ENCODE measurements at regions not wholly inside any gene's neighbourhood (a gene's known extent, or its start where the extent isn't known, plus 50 kb on each side); places are given as distances from the start of the nearest gene placed in this dataset.

DNA sequence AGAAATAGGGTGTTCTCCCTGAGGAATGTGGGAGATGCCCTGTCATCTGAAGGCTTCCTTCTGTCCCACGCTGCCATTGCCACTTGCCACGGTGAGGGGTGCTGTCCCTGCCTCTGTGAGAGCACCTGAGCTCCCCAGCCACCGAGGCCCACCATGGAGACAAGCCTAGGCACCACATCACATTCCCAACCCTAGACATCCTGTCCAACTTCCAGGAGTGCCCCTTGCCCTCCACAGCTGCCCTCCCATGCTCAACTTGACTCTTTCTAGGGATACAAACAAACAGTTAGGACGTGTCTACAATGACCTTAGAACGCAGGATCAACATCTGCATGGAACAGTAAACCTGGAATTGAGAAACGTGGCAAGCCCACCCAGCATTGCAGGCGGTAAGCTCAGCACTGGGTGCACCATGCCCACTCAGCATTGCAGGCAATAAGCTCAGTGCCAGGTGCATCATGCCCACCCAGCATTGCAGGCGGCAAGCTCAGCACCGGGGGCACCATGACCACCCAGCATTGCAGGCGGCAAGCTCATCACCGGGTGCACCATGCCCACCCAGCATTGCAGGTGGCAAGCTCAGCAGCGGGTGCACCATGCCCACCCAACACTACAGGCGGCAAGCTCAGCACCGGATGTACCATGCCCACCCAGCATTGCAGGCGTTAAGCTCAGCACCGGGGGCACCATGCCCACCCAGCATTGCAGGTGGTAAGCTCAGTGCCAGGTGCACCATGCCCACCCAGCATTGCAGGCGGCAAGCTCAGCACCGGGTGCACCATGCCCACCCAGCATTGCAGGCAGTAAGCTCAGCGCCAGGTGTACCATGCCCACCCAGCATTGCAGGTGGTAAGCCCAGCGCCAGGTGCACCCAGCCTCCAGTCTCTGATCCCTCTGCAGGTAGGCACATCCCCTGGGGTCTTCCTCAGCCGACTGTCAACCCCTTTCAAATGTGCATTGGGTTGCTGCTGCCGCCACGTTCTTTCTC, 1463.9 kb downstream of the TBC1D22A start:
- Histone ChIP-seq H3K27ac (no peak overlapping the region), H3K4me1 (no peaks in the 10 kb centered on the region)
- TF ChIP-seq, protein P1, sequence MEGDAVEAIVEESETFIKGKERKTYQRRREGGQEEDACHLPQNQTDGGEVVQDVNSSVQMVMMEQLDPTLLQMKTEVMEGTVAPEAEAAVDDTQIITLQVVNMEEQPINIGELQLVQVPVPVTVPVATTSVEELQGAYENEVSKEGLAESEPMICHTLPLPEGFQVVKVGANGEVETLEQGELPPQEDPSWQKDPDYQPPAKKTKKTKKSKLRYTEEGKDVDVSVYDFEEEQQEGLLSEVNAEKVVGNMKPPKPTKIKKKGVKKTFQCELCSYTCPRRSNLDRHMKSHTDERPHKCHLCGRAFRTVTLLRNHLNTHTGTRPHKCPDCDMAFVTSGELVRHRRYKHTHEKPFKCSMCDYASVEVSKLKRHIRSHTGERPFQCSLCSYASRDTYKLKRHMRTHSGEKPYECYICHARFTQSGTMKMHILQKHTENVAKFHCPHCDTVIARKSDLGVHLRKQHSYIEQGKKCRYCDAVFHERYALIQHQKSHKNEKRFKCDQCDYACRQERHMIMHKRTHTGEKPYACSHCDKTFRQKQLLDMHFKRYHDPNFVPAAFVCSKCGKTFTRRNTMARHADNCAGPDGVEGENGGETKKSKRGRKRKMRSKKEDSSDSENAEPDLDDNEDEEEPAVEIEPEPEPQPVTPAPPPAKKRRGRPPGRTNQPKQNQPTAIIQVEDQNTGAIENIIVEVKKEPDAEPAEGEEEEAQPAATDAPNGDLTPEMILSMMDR (IDR thresholded peaks at IDR 0.05) = no peak

DNA sequence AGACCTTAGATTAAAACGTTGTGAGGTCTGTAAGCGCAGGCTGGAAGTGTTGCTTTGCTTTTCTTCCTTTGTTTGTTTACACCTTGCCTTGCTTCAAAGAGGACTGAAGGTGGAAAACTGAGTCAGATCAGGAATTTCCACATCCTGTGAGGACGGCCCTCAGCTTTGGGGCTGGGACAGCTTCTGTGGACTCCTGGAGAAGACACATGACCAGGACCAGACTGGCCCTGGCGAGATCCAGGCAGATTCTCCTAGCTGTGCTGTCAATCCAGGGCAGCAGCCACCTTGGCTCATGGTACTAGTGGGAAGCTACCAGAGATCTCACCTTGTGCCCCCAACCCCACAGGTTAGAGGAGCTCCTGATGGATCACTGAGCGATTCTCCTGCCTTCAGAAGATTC, 1461.9 kb downstream of the TBC1D22A start:
- Histone ChIP-seq H3K9me3 (peaks cover 0 to 12% of the 10 kb centered on the region in 2 donors), H3K4me1 (no peaks in the 10 kb centered on the region), H3K36me3 (no peaks in the 10 kb centered on the region), H3K4me3 (no peak overlapping the region), H3K27ac (no peak overlapping the region), H3K27me3 (no peaks in the 10 kb centered on the region)
- TF ChIP-seq, protein P1 (IDR thresholded peaks at IDR 0.05) = no peak
- peak; percentile 38 for DNase-seq (ENCODE audit: low spot score)

More for the DNA sequence above, 1463.9 kb downstream of the TBC1D22A start:
- peak; percentile 52 for DNase-seq (ENCODE audit: low spot score)
- Histone ChIP-seq H3K36me3 (no peaks in the 10 kb centered on the region), H3K27me3 (no peaks in the 10 kb centered on the region), H3K4me3 (no peak overlapping the region), H3K9me3 (peaks cover 0 to 6% of the 10 kb centered on the region in 2 donors)

DNA sequence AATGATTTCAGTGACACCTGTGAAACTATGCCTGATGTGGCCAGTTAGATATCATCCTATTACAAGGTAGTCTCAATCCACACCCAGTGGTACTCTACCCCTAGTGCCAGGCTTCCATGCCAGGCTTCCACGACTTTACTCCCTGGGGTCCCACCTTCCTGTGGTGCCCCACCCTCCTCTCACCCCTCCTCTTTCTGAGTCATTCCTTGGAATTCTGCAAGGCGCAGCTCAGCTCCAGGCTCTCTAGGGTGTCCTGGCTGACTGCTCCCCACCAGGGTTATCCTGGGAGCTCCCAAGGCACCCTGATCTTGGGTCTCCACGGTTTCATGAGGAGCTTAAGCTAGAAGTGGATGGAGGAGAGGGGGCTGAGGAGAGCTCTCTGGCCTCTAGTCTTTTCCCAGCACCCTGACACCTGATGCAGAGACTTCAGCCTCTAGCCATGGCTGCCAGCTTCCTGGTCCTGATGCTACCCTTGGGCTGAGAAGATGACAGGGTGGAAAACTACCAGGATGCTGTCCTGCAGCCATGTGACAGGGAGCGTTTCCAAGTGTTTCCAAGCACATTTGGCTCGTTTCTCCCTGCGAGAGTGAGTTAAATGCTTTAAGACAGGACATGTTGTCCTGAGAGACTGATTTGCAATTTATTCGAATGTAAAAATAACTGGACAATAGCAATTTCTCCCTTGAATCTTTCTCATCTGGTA, 1461.2 kb downstream of the TBC1D22A start:
- TF ChIP-seq, protein P1 (IDR thresholded peaks at IDR 0.05) = no peak
- H3K9me3 ChIP-seq = peaks cover 0 to 12% of the 10 kb centered on the region in 2 donors
- H3K4me3 ChIP-seq = no peak overlapping the region
- no peaks in the 10 kb centered on the region for H3K27me3 ChIP-seq
- no peaks in the 10 kb centered on the region for H3K36me3 ChIP-seq
- DNase-seq (ENCODE audit: low spot score) = peak; percentile 21
- no peak overlapping the region for H3K27ac ChIP-seq
- no peaks in the 10 kb centered on the region for H3K4me1 ChIP-seq

DNA sequence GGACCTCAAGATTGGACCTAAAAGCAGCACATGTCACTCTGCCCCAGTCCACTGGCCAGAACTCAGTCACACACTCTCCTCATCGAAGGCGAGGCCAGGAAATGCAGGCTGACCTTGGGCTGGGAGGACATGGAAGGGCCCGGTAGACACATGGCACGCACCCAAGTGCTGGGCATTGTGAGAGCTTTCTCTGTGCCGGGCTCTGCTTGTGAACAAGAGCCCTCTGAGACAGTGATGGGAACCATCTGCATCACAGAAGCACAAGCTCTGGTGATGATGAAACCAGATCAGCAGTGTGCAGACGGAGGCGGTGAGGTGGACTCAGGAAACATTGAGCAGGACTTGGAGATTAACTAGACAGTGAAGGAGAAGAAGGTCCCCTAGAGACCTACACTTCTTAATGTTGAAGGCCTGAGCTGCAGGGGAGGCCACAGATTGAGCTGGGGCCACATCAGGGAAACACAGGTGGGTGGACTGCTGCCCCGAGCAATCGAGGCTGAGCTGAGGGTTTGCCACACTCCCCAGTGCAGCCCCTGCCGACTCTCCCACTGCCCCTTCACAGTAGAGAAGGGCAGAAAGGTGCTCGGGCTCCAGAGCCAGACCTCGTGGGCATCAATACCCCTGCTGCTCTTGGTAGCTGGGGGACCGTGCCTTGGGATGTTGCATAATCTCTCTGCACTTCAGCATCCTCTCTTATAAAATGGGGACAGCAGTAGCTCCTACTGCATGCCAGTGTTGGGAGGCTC, 1460.5 kb downstream of the TBC1D22A start:
- Histone ChIP-seq H3K4me1 (no peaks in the 10 kb centered on the region), H3K27ac (no peak overlapping the region), H3K27me3 (no peaks in the 10 kb centered on the region), H3K4me3 (no peak overlapping the region), H3K9me3 (peaks cover 0 to 12% of the 10 kb centered on the region in 2 donors), H3K36me3 (no peaks in the 10 kb centered on the region)
- TF ChIP-seq, protein P1 (IDR thresholded peaks at IDR 0.05) = no peak
- peak; percentile 43 for DNase-seq (ENCODE audit: low spot score)

DNA sequence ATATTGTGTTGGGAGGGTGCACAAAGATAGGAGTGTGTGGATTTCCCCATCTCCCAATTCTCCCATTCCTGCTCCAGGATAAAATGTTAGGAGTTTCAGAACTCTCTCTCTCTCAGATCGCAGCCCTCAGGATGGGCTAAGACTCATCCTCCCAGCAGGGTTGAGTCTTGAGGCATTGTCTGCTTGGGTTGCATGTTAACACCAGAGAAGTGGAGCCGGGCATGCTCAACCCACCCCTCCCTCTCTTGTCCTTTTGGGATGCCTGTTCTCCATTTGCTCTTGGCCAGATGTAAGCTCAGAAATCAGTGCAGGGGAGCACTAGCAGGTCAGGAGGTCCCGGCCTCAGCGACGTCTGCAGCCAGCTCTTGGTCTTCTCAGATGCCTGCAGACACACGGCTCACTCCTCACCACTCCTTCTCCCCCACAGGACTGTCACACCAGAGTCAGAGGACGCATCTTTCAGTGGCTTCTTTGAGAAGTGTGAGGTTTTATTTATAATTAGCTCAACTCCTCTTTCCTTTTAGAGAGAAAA, 1456.5 kb downstream of the TBC1D22A start:
- Histone ChIP-seq H3K36me3 (no peaks in the 10 kb centered on the region), H3K27ac (no peak overlapping the region), H3K4me1 (no peaks in the 10 kb centered on the region), H3K9me3 (peaks cover 0 to 12% of the 10 kb centered on the region in 2 donors), H3K27me3 (no peaks in the 10 kb centered on the region), H3K4me3 (no peak overlapping the region)
- no peak for DNase-seq (ENCODE audit: low spot score)
- TF ChIP-seq, protein P1 (IDR thresholded peaks at IDR 0.05) = no peak

All from right atrium auricular region (tissue), 2 donors.